Mesothelial cell of epicardium (in vitro differentiated cells): ENCODE measurements at regions not wholly inside any gene's neighbourhood (a gene's known extent, or its start where the extent isn't known, plus 50 kb on each side); places are given as distances from the start of the nearest gene placed in this dataset.

Source experiments
- DNase-seq, 2 experiments: peaks; one replicate each; pipeline ENCODE4 v3.0.0; 2021; ENCODE audit warnings: low spot score in 2 of 2; ENCODE audit not compliant: unreplicated experiment in 2 of 2
- H3K27ac Mint-ChIP-seq: 2 replicates; pipeline ENCODE4 v1.8.0; 2021; ENCODE audit warnings: mixed read lengths
- H3K27me3 Mint-ChIP-seq: 2 replicates; pipeline ENCODE4 v1.8.0; 2021; ENCODE audit warnings: low read depth, mixed read lengths
- H3K36me3 Mint-ChIP-seq: 2 replicates; pipeline ENCODE4 v1.8.0; 2021; ENCODE audit warnings: mixed read lengths
- H3K4me1 Mint-ChIP-seq: 2 replicates; pipeline ENCODE4 v1.8.0; 2021; ENCODE audit warnings: mixed read lengths
- H3K4me3 Mint-ChIP-seq: 2 replicates; pipeline ENCODE4 v1.8.0; 2021; ENCODE audit warnings: mild to moderate bottlenecking, moderate library complexity, mixed read lengths
- H3K9me3 Mint-ChIP-seq: 2 replicates; pipeline ENCODE4 v1.8.0; 2021; ENCODE audit warnings: mixed read lengths
- CTCF ChIP-seq: fragments of 200-600 bp; sonication (generic); IDR thresholded peaks from one replicate; pipeline ENCODE4 v1.5.0; 2021; ENCODE audit warnings: antibody characterized with exemption; ENCODE audit not compliant: unreplicated experiment

DNA sequence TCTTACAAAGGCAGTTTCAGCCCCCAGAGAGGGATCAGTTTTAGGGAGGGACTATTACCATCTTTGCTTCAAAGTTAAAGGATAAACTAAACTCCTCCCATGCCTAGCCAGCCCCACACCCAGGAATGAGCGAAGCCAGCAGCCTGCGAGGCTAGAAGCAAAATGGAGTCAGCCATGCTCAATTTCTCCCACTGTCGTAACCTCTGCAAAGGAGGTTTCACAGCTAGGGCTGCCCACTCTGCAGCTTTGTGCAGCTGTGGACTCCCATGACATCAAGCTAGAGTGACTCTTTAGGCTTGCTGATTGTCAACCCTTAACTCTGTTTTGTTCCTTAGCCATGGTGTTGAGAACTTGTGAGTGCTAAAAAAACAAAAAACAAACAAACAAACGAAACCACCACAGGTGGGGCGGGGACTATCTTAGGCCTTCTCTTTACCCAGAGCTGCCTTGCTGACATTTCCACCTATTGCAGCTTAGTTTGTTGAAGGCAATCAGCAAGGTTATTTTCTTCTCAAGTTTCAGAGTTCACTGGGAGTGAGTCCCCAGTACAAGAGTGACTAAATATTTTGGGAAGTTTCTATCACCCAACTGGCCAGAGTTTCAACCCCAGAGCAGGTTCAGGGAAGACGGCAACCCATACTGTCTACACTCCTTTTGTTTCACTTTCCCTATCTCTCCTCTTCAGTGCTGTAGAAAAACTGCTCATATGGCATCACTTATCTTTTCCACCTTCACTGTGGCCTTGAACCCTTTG lies 592.1 kb downstream of the XIRP2 start:
- Mint-ChIP-seq H3K27me3 (no peaks in the 10 kb centered on the region), H3K9me3 (peaks cover 4% of the 10 kb centered on the region), H3K4me1 (peaks cover 13% of the 10 kb centered on the region), H3K4me3 (no peak overlapping the region), H3K36me3 (no peaks in the 10 kb centered on the region), H3K27ac (no peak overlapping the region)
- TF ChIP-seq CTCF = no peak
- no peak for DNase-seq

DNA sequence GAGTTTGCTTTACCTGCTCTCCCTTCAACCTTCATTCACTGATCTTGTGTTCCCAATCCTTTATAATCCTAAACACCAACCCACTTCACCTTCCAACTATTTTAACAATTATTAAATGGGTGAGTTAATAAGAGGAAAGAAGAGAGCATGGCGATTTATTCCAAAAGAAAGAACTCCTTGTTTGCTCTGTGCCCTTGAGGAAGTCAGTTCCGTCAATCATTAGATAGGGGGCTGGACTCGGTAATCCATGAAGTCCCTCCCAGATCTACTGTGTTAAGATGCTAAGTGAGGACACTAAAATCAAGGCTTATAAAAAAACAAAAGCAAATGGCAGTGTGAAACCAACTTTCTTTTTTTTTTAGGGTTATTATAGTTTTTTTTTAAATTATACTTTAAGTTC lies 589.9 kb downstream of the XIRP2 start:
- peaks cover 10% of the 10 kb centered on the region for H3K4me1 Mint-ChIP-seq
- no peak overlapping the region for H3K4me3 Mint-ChIP-seq
- no peak for DNase-seq
- no peaks in the 10 kb centered on the region for H3K27me3 Mint-ChIP-seq
- H3K27ac Mint-ChIP-seq = no peak overlapping the region
- no peaks in the 10 kb centered on the region for H3K36me3 Mint-ChIP-seq
- no peaks in the 10 kb centered on the region for H3K9me3 Mint-ChIP-seq
- no peak for TF ChIP-seq CTCF

DNA sequence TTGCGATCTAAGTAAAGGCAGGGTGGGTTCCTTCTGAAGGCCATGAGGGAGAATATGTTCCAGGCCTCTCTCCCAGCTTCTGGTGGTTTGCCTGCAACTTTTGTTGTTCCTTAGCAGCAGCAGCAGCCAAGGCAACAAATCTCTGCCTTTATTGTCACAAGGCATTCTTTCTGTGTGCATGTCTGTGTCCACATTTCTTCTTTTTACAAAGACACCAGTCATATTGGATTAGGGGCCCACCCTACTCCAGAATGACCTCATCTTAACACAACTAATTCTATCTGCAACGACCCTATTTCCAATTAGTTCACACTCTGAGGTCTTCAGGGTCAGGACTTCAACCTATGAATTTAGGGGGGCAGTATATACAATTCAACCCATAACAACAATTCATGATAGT lies 587.5 kb downstream of the XIRP2 start:
- Mint-ChIP-seq H3K36me3 (no peaks in the 10 kb centered on the region), H3K4me1 (peaks cover 7% of the 10 kb centered on the region), H3K27me3 (no peaks in the 10 kb centered on the region), H3K27ac (no peak overlapping the region), H3K4me3 (no peak overlapping the region), H3K9me3 (no peaks in the 10 kb centered on the region)
- TF ChIP-seq CTCF = no peak
- DNase-seq = no peak

DNA sequence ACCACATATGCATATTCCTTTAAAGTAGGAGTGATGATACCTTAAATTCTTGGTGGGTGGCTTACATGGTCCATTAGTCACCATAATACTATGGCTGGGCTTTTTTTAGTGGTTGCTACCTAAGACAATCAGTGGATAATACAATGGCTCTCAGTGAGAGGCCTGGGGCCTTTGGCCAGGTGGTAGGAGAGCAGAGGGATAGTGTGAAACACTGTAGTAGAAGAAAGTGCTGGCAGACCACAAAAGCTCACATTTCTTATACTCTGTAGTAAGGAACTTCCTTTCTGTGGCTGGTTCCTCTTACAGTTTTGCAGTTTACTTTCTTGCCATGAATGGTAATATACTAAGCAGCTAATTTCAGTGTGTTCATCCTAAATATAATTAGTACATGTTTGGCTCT lies 583.5 kb downstream of the XIRP2 start:
- H3K9me3 Mint-ChIP-seq = no peaks in the 10 kb centered on the region
- H3K27ac Mint-ChIP-seq = no peak overlapping the region
- no peak for TF ChIP-seq CTCF
- no peak overlapping the region for H3K4me3 Mint-ChIP-seq
- H3K27me3 Mint-ChIP-seq = no peaks in the 10 kb centered on the region
- no peaks in the 10 kb centered on the region for H3K36me3 Mint-ChIP-seq
- DNase-seq = no peak
- H3K4me1 Mint-ChIP-seq = peaks cover under 1% of the 10 kb centered on the region

DNA sequence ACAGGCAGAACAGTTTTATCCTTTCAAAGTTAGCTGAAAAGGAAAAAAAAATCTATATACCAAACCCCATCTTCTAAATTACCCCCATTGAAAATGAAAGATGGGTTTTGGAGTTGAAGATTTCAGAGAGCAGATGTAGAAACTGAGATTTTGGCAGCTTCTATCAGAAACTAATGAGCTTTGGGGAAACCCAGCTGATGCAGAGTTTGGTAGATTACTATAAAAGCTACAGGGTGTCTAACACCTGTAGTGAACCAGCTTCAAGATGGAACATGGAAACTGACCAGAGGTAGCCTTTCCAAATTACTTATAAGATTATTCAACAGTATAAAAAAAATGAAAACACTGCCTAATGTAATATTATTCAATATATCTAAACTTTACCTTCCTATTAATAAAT lies 583.1 kb downstream of the XIRP2 start:
- no peak for TF ChIP-seq CTCF
- no peak overlapping the region for H3K27ac Mint-ChIP-seq

More for the DNA sequence above, 583.1 kb downstream of the XIRP2 start:
- no peaks in the 10 kb centered on the region for H3K9me3 Mint-ChIP-seq
- no peaks in the 10 kb centered on the region for H3K4me1 Mint-ChIP-seq
- no peak for DNase-seq
- no peak overlapping the region for H3K4me3 Mint-ChIP-seq
- no peaks in the 10 kb centered on the region for H3K27me3 Mint-ChIP-seq
- no peaks in the 10 kb centered on the region for H3K36me3 Mint-ChIP-seq
